Muscle of leg (tissue), 3 donors: ENCODE measurements at regions not wholly inside any gene's neighbourhood (a gene's known extent, or its start where the extent isn't known, plus 50 kb on each side); places are given as distances from the start of the nearest gene placed in this dataset.

ENCODE experiments used
- DNase-seq: peaks from one replicate; pipeline ENCODE4 v3.0.0; 2013
- H3K27ac ChIP-seq: one replicate; pipeline ENCODE4 v1.5.1; 2013; ENCODE audit warnings: mild to moderate bottlenecking, low read length, control low read depth
- H3K27me3 ChIP-seq: one replicate; pipeline ENCODE4 v1.6.1; 2013; ENCODE audit warnings: low read length; ENCODE audit not compliant: control insufficient read depth, insufficient read depth
- H3K36me3 ChIP-seq: one replicate; pipeline ENCODE4 v1.6.1; 2013; ENCODE audit warnings: low read length; ENCODE audit not compliant: control insufficient read depth, insufficient read depth
- H3K4me1 ChIP-seq: one replicate; pipeline ENCODE4 v1.6.1; 2013; ENCODE audit warnings: low read length; ENCODE audit not compliant: control insufficient read depth, insufficient read depth
- H3K4me3 ChIP-seq: one replicate; pipeline ENCODE4 v1.5.1; 2013; ENCODE audit warnings: low read length, control low read depth
- H3K9me3 ChIP-seq: replicated peaks from 2 replicates; pipeline ENCODE4 v1.6.1; 2013; ENCODE audit warnings: low read depth, low read length; ENCODE audit not compliant: control insufficient read depth
- WGBS: methylation state at CpG from one replicate; pipeline ENCODE4 v1.1.5; 2013; ENCODE audit warnings: missing lambda C conversion rate; ENCODE audit not compliant: insufficient coverage; 5-methylcytosine and 5-hydroxymethylcytosine counted together

DNA sequence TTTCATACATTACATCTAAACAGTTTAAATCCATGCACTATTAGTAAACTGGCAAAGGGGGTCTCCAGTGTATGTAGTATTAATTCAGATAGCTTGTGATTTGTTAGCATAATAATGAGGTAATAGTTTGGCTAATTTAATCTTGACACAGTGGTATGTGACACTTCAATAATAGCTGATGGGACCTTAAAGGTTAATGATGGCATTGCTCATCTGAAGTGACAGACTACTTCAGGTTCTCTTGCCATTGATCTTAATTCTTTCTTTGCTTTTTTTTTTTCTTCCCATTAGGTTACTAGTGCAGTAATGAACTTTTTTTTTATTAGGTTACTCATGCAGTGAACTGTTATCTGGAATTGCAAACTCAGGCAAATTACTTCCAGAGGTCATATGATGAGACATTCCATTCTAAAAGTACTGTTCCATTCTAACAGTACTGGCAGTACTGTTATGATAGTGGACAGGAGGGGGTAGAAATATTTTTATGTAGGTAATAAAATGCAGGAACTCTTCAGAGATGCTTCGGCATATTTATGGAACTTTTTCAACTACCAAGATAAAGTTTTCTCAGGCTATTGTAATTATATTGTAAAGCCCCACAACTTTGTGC lies 911.3 kb upstream of the LCORL start:
- Histone ChIP-seq H3K4me3 (no peak overlapping the region), H3K36me3 (no peaks in the 10 kb centered on the region), H3K9me3 (no peaks in the 10 kb centered on the region), H3K4me1 (no peaks in the 10 kb centered on the region), H3K27ac (no peak overlapping the region), H3K27me3 (no peaks in the 10 kb centered on the region)
- no peak for DNase-seq
- no CpG with 5 or more reads among the region's 1 CpG for WGBS

DNA sequence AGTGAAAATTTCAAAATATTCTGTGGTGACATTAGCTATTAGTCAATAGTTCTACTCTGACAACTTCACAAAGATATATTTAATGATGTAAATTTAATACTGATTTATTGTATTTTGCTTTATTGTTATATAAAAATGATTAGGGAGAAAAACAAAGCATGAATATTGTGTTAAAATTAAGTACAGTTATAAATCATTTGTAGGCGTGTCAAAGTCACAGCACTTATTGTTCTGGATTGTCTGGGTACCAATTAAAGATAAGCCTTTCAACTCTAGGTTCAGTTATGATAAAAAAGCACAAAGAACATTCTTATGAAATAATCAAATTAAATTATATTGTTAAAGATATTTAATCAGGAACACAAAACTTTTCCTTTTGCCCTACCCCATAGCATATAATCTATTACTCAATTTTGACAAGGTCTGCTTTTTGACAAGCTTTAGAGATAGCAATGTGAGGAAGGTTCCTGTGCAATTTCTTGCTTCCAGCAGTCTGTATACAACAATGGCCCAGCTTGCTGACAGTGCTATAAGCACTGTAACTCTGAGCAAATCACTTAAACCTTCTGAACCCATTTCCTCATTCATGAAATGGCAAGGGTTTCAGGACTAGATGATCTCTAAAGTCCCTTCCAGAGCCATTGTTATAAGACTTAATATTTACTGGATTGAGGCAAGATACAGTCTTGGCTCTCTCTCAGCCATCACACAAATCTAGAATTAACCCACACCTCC lies 910.3 kb upstream of the LCORL start:
- H3K9me3 ChIP-seq: no peaks in the 10 kb centered on the region
- no peaks in the 10 kb centered on the region for H3K4me1 ChIP-seq
- H3K27me3 ChIP-seq: no peaks in the 10 kb centered on the region
- no CpG with 5 or more reads among the region's 1 CpG for WGBS
- no peak for DNase-seq
- no peaks in the 10 kb centered on the region for H3K36me3 ChIP-seq
- no peak overlapping the region for H3K4me3 ChIP-seq
- no peak overlapping the region for H3K27ac ChIP-seq

- Histone ChIP-seq H3K27me3 (no peaks in the 10 kb centered on the region), H3K27ac (no peak overlapping the region), H3K4me3 (no peak overlapping the region), H3K4me1 (no peaks in the 10 kb centered on the region), H3K9me3 (no peaks in the 10 kb centered on the region), H3K36me3 (no peaks in the 10 kb centered on the region)
- 80% methylated on average over 1 of the region's 6 CpGs for whole genome bisulfite sequencing
- no peak for DNase-seq
Measured at GRCh38 chr4:18930487-18930886, 908.9 kb upstream of the LCORL start.

- Histone ChIP-seq H3K4me1 (no peaks in the 10 kb centered on the region), H3K27ac (no peak overlapping the region), H3K4me3 (no peak overlapping the region), H3K27me3 (no peaks in the 10 kb centered on the region), H3K9me3 (no peaks in the 10 kb centered on the region), H3K36me3 (no peaks in the 10 kb centered on the region)
- DNase-seq: no peak
- WGBS: no CpG with 5 or more reads among the region's 1 CpG
Measured at GRCh38 chr4:18923496-18924161, 902.1 kb upstream of the LCORL start.

- no peaks in the 10 kb centered on the region for H3K36me3 ChIP-seq
- no peaks in the 10 kb centered on the region for H3K27me3 ChIP-seq
- DNase-seq: no peak
- peaks cover 7% of the 10 kb centered on the region for H3K9me3 ChIP-seq
- no peak overlapping the region for H3K27ac ChIP-seq
- H3K4me3 ChIP-seq: no peak overlapping the region
- H3K4me1 ChIP-seq: no peaks in the 10 kb centered on the region
Measured at GRCh38 chr4:18917689-18918088, 896.1 kb upstream of the LCORL start.

DNA sequence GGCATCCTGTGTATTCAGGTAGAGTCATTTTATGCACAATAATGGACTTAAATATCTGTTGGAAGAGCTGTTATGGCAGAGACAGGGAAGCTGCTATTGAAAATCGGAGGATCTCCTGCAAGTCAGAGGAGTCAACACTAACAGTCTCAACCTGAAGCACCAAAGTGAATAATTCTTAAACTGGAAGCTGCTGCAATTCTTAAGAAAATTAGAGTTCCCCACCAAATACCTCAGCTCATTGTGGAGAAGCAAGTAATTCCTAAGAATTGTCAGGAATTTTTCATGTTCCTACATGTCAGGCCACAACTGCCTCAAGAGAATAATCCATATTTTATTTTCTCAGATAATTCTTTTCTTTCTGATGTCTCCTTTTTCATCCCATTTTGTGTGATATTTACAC lies 892.6 kb upstream of the LCORL start:
- no peak for DNase-seq
- Histone ChIP-seq H3K36me3 (no peaks in the 10 kb centered on the region), H3K9me3 (peaks cover 9% of the 10 kb centered on the region), H3K27ac (no peak overlapping the region), H3K27me3 (no peaks in the 10 kb centered on the region), H3K4me1 (no peaks in the 10 kb centered on the region), H3K4me3 (no peak overlapping the region)
- WGBS: no CpG with 5 or more reads among the region's 1 CpG

DNA sequence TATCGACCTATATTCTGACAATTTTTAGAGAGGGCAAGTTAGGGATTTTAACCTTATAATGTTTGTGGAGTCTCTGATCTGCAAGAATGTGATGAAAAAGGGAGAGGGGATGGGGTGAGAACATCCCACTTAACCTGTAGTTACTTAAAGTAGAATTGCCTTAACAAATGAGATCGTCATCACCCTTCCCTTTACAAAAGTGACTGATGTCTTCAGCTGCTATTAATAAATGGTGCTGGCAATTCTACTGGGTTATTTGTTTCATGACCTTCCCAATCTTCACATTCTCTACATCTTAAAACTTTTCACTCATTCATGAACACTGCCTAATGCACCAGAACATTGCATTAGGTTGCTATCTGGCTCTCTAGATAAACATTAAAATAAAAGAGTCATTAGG lies 873.4 kb upstream of the LCORL start:
- no peaks in the 10 kb centered on the region for H3K36me3 ChIP-seq
- H3K27me3 ChIP-seq: no peaks in the 10 kb centered on the region
- no peak overlapping the region for H3K27ac ChIP-seq
- no peak overlapping the region for H3K4me3 ChIP-seq
- no peaks in the 10 kb centered on the region for H3K9me3 ChIP-seq
- H3K4me1 ChIP-seq: no peaks in the 10 kb centered on the region
- no peak for DNase-seq
- no CpG with 5 or more reads among the region's 2 CpGs for whole genome bisulfite sequencing

DNA sequence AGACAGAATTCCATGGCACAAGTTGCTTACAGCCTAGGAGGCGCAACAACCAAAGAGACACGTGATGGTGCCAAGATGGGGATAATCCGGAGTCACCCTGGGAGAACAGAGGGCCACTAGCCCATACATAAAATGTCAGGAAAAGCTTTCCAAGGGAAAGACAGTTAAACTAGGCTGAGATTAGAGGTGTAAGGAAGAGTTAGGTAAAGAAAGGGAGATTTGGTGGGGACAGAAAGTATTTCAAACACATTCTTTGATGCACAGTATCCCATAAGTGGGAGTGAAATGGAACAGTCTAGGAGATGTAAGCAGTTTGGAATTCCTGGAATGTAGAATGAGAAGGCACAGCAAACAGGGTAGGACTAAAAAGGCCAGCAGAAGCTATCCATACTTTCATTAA lies 860.9 kb upstream of the LCORL start:
- Histone ChIP-seq H3K4me3 (no peak overlapping the region), H3K36me3 (no peaks in the 10 kb centered on the region), H3K4me1 (peaks cover 2% of the 10 kb centered on the region), H3K27ac (peak overlapping the region; percentile 29), H3K9me3 (no peaks in the 10 kb centered on the region), H3K27me3 (no peaks in the 10 kb centered on the region)
- DNase-seq: peak; percentile 26
- 56% methylated on average over 3 of the region's 3 CpGs for whole genome bisulfite sequencing

DNA sequence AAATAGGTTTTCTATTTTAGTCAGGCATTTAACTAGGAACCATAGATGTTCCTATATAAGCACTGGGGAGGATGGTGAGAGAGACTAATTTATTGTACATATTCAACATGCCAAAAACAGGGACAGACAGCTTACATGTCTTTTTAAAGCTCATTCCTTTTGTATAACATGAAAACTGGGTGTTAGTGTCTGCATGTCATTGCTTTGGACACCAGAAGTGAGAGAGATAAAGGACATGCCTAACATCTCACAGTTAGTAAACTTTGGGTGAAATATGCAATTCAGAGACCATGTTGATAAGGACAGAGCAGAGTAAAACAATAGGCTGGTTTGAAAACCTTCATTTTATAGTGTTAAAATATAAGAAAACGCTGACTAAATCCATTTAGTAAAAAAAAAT lies 860.0 kb upstream of the LCORL start:
- DNase-seq: no peak
- no peak overlapping the region for H3K4me3 ChIP-seq
- no CpG with 5 or more reads among the region's 1 CpG for WGBS
- no peak overlapping the region for H3K27ac ChIP-seq
- H3K4me1 ChIP-seq: peaks cover 2% of the 10 kb centered on the region
- H3K9me3 ChIP-seq: no peaks in the 10 kb centered on the region
- no peaks in the 10 kb centered on the region for H3K27me3 ChIP-seq
- no peaks in the 10 kb centered on the region for H3K36me3 ChIP-seq

DNA sequence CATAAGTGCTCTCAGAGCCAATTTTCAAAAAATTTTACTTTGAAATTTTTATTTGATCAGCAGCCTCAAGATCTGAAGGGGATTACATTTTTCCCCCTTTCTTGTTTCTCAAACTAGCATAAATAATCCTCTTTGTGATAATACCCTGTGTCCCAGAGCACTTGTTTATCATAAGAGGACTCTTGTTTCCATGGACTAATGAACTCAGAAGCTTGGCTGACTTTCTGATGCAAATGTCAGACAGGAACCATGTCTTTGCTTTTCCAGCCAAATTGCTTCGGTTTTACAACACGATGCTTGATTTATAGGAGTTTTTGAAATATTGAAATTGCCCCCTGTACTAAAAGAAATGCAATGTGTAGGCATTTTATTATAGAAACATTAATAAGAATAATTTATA lies 859.3 kb upstream of the LCORL start:
- peaks cover 2% of the 10 kb centered on the region for H3K4me1 ChIP-seq
- DNase-seq: peak; percentile 27
- H3K27ac ChIP-seq: no peak overlapping the region
- no peaks in the 10 kb centered on the region for H3K27me3 ChIP-seq
- no peaks in the 10 kb centered on the region for H3K9me3 ChIP-seq
- no CpG with 5 or more reads among the region's 2 CpGs for WGBS
- H3K36me3 ChIP-seq: no peaks in the 10 kb centered on the region
- H3K4me3 ChIP-seq: no peak overlapping the region
